Muscle of leg (tissue), 3 donors: ENCODE measurements at regions not wholly inside any gene's neighbourhood (a gene's known extent, or its start where the extent isn't known, plus 50 kb on each side); places are given as distances from the start of the nearest gene placed in this dataset.

Experiments used
- DNase-seq: peaks from one replicate; pipeline ENCODE4 v3.0.0; 2013
- H3K27ac ChIP-seq: one replicate; pipeline ENCODE4 v1.5.1; 2013; ENCODE audit warnings: mild to moderate bottlenecking, low read length, control low read depth
- H3K27me3 ChIP-seq: one replicate; pipeline ENCODE4 v1.6.1; 2013; ENCODE audit warnings: low read length; ENCODE audit not compliant: control insufficient read depth, insufficient read depth
- H3K36me3 ChIP-seq: one replicate; pipeline ENCODE4 v1.6.1; 2013; ENCODE audit warnings: low read length; ENCODE audit not compliant: control insufficient read depth, insufficient read depth
- H3K4me1 ChIP-seq: one replicate; pipeline ENCODE4 v1.6.1; 2013; ENCODE audit warnings: low read length; ENCODE audit not compliant: control insufficient read depth, insufficient read depth
- H3K4me3 ChIP-seq: one replicate; pipeline ENCODE4 v1.5.1; 2013; ENCODE audit warnings: low read length, control low read depth
- H3K9me3 ChIP-seq: replicated peaks from 2 replicates; pipeline ENCODE4 v1.6.1; 2013; ENCODE audit warnings: low read depth, low read length; ENCODE audit not compliant: control insufficient read depth
- WGBS: methylation state at CpG from one replicate; pipeline ENCODE4 v1.1.5; 2013; ENCODE audit warnings: missing lambda C conversion rate; ENCODE audit not compliant: insufficient coverage; 5-methylcytosine and 5-hydroxymethylcytosine counted together

DNA sequence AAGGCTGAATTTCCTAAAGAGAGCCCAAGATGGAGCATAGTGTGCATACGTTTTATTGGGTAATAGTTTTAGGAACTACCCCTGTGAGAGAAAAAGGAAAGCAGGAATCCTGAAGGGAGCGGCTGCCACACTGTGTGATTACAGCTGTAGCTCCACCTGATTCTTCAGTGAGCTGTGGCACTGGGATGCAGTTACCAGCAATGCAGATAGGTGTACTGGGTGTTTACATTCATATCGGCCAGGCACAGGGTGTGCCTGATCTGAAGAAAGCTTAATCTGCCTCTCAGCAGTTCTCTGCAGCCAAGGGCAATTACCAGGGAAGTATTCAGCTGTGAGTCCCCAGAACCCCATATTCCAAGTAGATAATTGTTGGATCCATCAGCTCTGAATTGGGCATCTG lies 1541.8 kb downstream of the EFNB2 start:
- Histone ChIP-seq H3K27ac (no peak overlapping the region), H3K9me3 (no peaks in the 10 kb centered on the region), H3K36me3 (no peaks in the 10 kb centered on the region), H3K4me1 (no peaks in the 10 kb centered on the region), H3K27me3 (no peaks in the 10 kb centered on the region), H3K4me3 (no peak overlapping the region)
- 82% methylated on average over 3 of the region's 3 CpGs for WGBS
- no peak for DNase-seq

- DNase-seq = no peak
- Histone ChIP-seq H3K9me3 (no peaks in the 10 kb centered on the region), H3K27me3 (no peaks in the 10 kb centered on the region), H3K36me3 (no peaks in the 10 kb centered on the region), H3K27ac (no peak overlapping the region), H3K4me3 (no peak overlapping the region), H3K4me1 (peaks cover 2% of the 10 kb centered on the region)
- 60% methylated on average over 2 of the region's 5 CpGs for WGBS
These were observed 1547.8 kb downstream of the EFNB2 start for GRCh38 chr13:104987621-104988020.

- no peak overlapping the region for H3K4me3 ChIP-seq
- H3K27ac ChIP-seq = peak overlapping the region; percentile 62
- peaks cover 2% of the 10 kb centered on the region for H3K4me1 ChIP-seq
- H3K27me3 ChIP-seq = no peaks in the 10 kb centered on the region
- no CpG with 5 or more reads among the region's 2 CpGs for WGBS
- H3K9me3 ChIP-seq = no peaks in the 10 kb centered on the region
- DNase-seq = peak; percentile 88
- H3K36me3 ChIP-seq = no peaks in the 10 kb centered on the region
These were observed 1551.1 kb downstream of the EFNB2 start for GRCh38 chr13:104984296-104984818.

- Histone ChIP-seq H3K27me3 (no peaks in the 10 kb centered on the region), H3K4me3 (no peak overlapping the region), H3K36me3 (no peaks in the 10 kb centered on the region), H3K27ac (peak overlapping the region; percentile 62), H3K4me1 (peaks cover 2% of the 10 kb centered on the region), H3K9me3 (no peaks in the 10 kb centered on the region)
- DNase-seq = peak; percentile 17
- WGBS = no CpG with 5 or more reads among the region's 1 CpG
These were observed 1551.9 kb downstream of the EFNB2 start for GRCh38 chr13:104983601-104984000.

DNA sequence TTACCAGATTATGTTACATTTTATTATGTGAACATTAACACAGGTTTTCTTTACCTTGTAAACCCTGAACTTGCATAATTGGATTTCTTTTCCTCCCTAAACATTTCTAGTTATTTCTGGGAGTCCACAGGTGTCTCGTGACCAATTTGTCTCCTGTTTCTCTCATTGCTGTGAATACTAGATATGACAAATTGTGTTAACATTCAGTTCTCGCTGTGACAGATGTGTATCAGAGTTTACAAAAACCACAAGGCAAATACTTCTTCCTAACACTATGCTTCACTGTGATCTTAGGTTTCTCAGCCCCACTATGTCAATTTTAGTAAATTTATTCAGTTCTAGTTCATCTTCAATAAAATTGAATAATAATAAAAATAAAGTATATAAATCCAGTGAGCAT lies 1554.9 kb downstream of the EFNB2 start:
- no peak for DNase-seq
- no peaks in the 10 kb centered on the region for H3K36me3 ChIP-seq
- H3K4me1 ChIP-seq = peaks cover 2% of the 10 kb centered on the region
- no peak overlapping the region for H3K4me3 ChIP-seq
- H3K27ac ChIP-seq = no peak overlapping the region
- H3K27me3 ChIP-seq = no peaks in the 10 kb centered on the region
- no CpG with 5 or more reads among the region's 2 CpGs for WGBS
- H3K9me3 ChIP-seq = no peaks in the 10 kb centered on the region

DNA sequence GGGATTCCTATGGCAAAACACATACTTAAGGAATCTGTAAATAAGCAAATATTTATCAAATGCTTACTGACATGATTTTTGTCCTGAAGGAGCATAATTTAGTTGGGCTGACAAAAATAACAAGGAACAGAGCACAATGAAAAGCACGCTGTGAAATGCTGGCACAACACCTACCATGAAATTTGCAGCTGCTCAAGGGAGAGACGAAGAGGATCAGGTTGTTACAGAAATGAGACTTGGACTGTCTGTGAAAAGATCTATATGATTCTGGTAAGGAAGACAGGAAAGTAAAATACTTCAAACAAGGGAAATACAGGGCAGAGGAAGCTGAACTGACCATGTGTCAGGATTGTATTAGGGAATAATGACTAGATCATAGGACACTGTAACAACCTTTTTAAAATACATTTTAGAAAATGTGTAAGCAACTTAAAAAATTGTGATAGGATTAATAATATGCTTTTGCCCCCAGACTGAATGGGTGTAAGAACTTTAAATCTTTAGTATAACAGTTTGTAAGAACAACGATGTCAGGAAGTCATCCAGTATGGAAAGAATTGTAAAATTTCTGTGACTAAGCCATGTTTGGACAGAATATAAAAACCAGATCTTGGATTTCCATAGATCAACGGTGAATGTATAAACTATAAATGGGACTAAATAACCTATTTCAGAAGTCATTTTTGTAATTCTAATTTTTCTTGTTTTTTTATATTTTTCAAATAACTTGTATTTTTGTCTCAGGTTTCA lies 1556.0 kb downstream of the EFNB2 start:
- H3K4me1 ChIP-seq = peaks cover 2% of the 10 kb centered on the region
- H3K27ac ChIP-seq = no peak overlapping the region
- WGBS = 28% methylated on average over 2 of the region's 4 CpGs
- no peaks in the 10 kb centered on the region for H3K27me3 ChIP-seq
- H3K4me3 ChIP-seq = no peak overlapping the region
- DNase-seq = peak; percentile 60
- no peaks in the 10 kb centered on the region for H3K9me3 ChIP-seq
- H3K36me3 ChIP-seq = no peaks in the 10 kb centered on the region

DNA sequence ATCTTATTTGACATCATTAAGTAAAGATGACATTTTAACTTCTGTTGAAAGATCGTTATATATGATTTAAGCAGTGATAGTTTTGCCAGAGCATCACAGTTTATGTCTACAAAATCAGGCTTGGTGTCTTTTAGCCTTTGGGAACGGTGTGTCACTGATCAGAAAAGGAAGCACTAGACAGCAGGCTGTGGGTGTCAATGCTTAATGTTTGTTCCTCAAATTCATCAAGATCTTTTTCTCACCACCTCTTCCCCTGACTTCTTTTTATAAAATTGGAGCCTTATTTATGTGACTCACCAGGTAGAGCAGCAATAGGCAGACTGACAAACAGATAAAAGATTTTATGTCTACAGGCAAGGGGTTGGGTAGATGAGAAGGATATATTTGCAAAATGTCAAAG lies 1558.5 kb downstream of the EFNB2 start:
- DNase-seq = no peak
- WGBS = 83% methylated on average over 1 of the region's 2 CpGs
- H3K4me1 ChIP-seq = no peaks in the 10 kb centered on the region

GRCh38 chr13:104975272-104975671 lies 1560.2 kb downstream of the EFNB2 start:
- H3K4me3 ChIP-seq = no peak overlapping the region
- 83% methylated on average over 1 of the region's 4 CpGs for WGBS

More for the DNA sequence above, 1558.5 kb downstream of the EFNB2 start:
- H3K36me3 ChIP-seq = no peaks in the 10 kb centered on the region
- H3K9me3 ChIP-seq = no peaks in the 10 kb centered on the region
- H3K27ac ChIP-seq = no peak overlapping the region
- H3K27me3 ChIP-seq = no peaks in the 10 kb centered on the region
- no peak overlapping the region for H3K4me3 ChIP-seq

DNA sequence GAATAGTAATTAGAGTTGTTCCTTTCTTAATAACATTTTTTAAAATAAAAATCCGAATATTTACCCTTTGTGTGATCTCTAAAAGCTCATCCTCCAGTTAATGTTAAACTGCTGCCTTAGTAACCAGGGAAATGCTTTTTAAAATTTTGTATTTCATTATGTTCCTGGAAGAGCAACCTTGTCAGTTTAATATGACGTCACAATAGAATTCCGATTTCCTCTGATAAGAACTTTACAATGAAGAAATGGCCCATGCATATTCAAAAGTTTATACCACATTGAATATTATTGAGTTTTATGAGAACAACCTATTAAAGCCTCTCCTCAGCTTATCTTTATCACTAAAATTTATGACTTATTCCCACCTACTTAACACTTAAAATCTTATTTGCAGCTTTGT lies 1566.6 kb downstream of the EFNB2 start:
- no CpG with 5 or more reads among the region's 3 CpGs for WGBS
- Histone ChIP-seq H3K4me3 (no peak overlapping the region), H3K36me3 (no peaks in the 10 kb centered on the region), H3K27ac (no peak overlapping the region), H3K4me1 (no peaks in the 10 kb centered on the region), H3K9me3 (no peaks in the 10 kb centered on the region), H3K27me3 (no peaks in the 10 kb centered on the region)
- no peak for DNase-seq

More at GRCh38 chr13:104975272-104975671, 1560.2 kb downstream of the EFNB2 start:
- Histone ChIP-seq H3K4me1 (no peaks in the 10 kb centered on the region), H3K27ac (no peak overlapping the region), H3K36me3 (no peaks in the 10 kb centered on the region), H3K27me3 (no peaks in the 10 kb centered on the region), H3K9me3 (no peaks in the 10 kb centered on the region)
- no peak for DNase-seq

DNA sequence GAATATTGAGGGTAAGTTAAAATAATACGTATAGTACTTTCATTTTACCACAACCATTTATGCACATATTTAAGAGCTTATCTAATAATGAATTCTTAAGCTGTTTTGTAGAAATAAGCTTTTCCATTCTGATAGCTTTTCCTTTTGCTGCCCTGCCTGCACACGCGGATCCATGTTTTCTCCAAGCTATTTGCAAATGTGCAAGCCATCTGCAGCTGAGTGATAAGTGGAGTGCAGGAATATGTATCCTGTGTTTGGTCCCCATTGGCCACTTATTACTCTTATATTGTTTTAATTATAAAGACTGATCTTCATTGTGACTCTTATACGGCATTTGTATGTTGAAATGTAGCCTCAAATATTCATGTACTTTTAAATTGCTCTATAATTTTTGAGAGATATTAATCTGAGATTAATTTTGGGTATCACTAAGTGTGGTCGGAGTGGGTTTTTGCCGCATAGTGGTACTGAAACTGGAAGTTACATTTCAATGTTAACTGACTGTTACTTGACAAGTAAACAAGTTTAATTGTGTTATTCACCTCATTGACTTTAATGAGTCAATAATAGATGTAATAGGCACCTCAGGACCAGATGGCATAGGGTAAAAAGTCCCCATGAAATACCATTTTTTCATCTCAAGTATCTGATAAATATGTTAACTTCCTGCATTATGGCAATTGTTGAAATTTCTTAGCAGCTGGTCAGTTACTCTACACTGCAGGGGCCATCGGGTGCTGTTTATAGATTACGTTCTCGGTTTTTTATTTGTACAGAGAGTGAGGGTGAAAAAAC lies 1567.4 kb downstream of the EFNB2 start:
- Histone ChIP-seq H3K36me3 (no peaks in the 10 kb centered on the region), H3K9me3 (no peaks in the 10 kb centered on the region), H3K4me1 (no peaks in the 10 kb centered on the region), H3K4me3 (no peak overlapping the region), H3K27ac (no peak overlapping the region), H3K27me3 (no peaks in the 10 kb centered on the region)
- peak; percentile 57 for DNase-seq
- no CpG with 5 or more reads among the region's 9 CpGs for WGBS
